ENCODE measurements at regions not wholly inside any gene's neighbourhood (a gene's known extent, or its start where the extent isn't known, plus 50 kb on each side); places are given as distances from the start of the nearest gene placed in this dataset.
"Not testable (repeated sequence)": the region's sequence is repeated elsewhere in the genome, so short reads cannot be mapped to it uniquely, and the experiment has no call there.

- DNase-seq: no peak
Measured at GRCh38 chr12:89151536-89151935, 200.8 kb downstream of the DUSP6 start.

GRCh38 chr12:89150789-89151188 lies 201.5 kb downstream of the DUSP6 start:
- not testable (repeated sequence) for DNase-seq

- DNase-seq: no peak
Measured at GRCh38 chr12:89140602-89141238, 211.6 kb downstream of the DUSP6 start.

DNA sequence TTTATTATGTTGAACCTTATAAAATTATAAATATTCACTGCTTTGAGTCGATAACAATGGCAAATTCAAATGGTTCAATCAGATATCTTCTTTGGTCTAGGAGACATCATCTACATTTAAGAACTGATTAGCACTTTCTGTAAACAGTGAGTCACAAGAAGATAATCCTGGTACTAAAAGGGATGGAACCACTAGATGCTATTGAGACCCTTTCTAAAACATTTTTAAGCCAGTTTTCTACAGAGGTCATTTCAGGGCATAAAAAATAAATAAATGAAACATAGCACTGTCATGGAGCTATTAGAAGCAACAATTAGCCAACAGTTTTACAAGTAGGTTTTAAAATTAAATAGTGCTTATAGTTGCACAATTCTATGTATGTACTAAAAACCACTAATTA lies 212.2 kb downstream of the DUSP6 start:
- no peak for DNase-seq

DNA sequence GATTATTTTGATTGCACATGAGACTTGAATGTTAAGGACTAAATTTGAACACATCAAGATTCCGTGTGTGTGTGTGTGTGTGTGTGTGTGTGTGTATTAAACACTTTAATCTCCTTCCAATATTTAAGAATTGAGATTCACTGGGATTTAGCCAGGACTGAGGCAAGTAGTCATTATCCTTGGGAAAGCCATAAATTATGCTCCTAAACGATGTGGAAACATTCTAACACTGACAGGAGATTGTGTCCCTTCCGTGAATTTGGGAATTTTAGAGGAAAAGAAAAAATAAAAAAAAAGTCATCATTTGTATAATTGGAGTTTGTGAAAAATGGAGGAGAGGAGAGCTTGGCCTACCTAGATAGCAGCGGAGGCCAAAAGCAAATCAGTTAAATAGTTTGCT lies 212.9 kb downstream of the DUSP6 start:
- DNase-seq: no peak

DNA sequence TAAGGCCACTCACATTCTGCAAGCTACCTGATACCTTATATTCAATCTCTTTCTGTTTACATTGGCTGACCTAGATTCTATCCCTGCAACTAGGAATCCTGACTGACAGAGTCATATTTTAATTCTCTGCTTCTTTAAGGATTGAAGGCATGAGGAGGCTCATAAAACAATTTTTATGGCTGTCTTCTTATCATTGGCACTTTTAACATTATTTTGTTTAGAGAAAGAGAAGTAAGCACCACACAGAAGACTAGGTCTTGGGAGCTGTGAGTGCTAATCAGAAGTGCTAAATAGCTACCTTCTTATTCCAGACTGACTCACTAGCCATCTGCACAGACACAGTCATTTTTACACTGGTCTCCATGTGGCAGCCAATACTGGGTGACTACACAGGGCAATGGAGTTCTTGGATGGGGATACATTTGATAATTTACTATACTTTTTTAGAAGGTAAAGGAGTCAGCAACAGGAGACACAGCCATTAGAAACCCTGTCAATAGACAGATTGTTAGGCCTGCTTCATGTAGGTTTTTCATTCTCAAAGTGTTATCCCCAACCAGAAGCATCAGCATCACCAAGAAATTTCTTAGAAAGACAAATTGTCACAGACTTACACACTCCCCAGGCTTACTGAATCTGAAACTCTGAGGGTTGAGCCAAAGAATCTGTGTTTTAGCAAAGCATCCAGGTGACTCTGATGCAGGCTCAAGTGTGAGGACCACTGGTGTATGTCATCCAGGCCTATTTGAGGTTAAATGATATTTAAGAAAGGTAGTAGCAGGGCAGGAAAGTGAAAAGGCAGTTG lies 214.1 kb downstream of the DUSP6 start:
- no peak for DNase-seq

DNA sequence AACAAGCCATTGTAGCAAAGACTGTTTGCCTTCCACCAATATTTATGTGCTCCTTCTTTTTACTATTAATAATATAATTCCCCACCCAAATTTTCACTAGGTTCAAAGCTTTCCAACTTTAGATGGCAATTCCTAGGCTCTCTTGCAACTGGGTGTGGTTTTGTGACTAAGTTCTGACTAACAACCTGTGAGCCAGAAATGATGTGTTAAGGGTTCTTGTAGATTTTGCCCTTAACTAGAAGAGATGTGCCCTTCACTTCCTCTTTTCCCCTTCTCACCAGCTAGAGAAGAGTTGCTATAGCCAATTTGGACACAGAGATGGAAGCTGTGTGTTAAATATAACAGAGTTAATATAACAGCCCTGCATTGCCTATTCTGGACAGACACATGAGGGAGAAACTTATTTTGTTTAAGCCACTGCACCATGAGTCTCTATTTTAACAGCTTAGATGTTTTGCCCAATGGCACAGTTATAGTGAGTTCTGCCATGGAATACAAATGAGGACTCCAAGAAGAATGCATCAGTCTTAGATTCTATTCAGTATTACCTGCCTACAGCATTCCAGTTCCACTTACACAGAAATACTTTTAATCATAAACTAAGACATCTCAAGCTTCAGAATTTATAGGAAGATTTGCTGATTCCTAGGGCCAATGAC lies 216.2 kb downstream of the DUSP6 start:
- no peak for DNase-seq

DNA sequence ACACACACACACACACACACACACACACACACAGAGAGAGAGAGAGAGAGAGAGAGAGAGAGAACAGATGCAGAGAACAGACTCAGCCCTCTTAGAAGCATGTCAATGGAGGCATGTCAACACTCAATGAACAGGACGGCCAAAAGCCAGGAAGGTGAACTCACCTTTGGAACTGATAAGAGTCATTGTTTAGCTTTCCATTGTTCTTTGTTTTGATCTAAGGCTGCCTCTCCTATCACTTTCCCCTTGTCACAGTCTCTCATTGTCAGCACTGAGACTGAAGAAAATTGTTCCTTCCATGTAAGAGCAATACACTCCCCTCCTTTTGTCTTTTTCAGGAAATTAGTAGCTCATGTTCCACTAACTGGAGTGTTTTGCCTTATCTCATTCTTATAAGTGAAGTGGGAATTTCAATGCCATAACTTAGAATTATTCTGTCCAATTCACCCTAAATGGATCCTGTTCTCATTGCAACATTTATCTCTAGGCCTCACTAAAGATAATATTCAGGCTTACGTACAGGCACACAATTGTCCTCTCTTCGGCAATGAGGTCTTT lies 218.0 kb downstream of the DUSP6 start:
- DNase-seq: no peak

DNA sequence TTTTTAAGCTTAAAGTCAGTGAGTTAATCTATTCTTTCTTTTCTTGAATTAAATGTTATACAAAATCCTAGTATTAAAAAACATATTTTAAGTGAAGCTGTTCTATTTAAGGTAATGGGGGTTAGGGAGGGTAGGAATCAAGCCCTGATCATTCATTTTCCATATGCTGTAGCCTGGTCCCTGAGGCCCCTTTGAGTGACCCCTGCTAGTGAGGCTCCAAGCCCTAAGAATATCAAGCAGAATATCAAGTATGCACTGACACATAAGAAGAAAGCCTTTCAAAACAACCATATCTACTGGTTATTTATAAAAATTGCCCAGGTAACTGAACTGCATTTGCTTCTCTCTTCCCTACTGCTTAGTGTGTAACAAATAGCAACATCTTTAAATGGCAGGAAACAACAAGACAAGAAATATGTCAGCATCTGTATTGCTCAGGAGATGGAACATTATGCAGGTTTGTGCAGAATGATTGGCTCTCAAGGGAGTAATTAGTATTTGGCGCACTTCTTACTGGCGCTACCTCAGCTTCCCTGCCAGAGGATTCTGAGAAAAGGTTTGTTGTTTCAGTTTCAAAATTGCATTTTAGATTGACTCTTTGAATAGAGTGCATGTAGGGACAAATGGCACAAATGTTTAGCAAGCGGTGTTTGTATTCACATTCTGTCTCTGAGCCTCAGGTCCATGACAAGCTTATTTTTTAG lies 223.0 kb downstream of the DUSP6 start:
- peak; percentile 6 for DNase-seq

DNA sequence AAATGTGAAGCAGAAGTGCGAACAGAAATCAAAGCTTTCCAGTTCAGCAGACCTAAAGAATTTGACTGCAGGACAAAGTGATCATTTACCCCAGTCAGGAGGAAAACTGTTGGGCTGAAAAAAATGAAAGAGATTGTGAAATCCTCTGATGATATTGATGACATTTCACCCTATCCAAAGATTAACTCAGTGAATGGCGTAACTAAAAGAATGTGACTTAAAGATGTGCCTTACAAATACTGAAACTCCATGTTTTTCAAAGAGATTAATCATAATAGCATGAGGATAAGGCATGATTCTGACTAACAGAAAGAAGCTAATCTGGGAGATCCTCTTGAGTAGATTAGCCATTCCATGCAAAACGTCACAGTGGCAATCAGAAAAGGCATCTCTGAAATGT lies 225.6 kb downstream of the DUSP6 start:
- no peak for DNase-seq

GRCh38 chr12:89122852-89123251 lies 229.4 kb downstream of the DUSP6 start:
- DNase-seq: no peak

DNA sequence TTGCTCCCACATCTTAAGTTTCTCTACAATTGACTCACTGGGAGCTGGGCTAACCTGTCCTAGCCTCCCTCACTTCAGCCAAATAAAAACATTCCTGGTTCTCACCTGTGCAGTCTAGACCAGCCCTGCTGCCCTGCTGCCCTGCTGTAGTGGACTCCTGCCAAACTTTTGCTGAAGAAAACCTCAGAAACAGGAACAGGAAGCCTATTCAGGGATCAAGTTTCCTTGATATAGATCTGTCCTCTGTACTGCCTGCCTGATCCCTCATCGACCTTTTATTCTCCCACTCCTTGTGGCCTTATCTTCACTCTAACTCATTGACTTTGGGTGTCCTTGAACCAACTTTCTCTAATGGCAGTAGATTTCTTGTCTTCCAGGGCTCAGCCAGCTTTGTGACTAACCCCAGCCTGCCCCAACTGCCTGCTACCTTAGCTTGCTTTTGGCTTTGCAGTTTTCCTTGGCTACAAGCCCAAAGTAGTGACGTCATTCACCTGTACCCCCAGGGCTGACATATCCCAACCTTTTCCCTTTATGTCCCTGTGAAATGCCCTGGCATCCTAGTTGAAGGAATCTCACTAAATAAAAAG lies 234.8 kb downstream of the DUSP6 start:
- peak; percentile 21 for DNase-seq

DNA sequence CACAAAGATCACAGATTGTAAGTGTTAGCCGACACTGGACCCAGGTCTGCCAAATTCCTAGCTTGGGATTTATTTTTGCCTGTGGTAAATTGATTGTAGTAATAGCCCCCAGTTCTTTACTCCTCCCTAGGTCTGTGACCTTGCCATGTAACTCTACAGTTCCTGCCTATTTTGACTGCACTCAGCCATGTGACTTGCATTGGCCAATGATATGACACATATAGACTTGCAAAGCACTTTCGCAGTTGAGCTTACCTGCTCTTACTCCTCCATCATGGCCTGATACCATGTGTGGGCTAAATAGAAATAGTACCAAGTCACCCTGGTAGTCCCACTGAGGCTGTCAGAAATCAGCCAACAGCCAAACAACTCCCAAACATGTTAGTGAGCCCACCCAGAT lies 240.3 kb downstream of the DUSP6 start:
- no peak for DNase-seq

DNA sequence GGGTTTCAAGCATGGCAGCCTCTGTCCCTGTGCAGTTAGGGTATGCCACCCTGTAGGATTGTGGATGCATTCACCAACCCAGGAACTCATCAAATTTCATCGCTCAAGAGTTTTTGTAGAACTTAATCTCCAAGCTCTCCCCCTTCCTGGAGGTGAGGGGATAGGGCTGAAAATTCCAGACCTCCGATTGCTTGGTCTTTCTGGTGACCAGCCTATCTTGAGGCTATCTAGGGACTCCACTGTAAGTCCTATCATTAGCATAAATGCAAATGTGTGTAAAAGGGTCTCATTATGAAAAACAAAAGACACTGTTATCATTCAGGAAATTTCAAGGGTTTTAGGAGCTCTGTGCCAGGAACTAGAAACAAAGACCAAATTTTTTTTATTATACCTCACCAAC lies 244.0 kb downstream of the DUSP6 start:
- DNase-seq: no peak

DNA sequence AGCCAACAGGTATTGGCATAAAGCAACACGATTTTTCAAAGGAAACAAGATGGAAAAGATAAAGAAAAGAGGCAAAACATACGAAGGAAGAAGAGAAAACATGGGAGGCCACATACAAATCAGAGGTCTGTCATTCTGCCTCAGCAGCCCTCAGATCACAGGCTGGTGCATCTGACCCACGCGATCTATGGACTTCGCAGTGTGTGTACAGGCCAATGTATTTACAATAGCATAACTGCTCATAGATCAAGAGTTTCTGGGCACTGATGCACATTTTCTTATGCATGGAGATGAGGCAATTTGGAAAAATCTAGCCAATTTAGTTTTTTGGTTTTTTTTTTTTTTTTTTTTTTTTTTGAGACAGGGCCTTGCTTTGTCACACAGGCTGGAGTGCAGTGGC lies 245.4 kb downstream of the DUSP6 start:
- no peak for DNase-seq

GRCh38 chr12:89105243-89105642 lies 247.1 kb downstream of the DUSP6 start:
- no peak for DNase-seq

DNA sequence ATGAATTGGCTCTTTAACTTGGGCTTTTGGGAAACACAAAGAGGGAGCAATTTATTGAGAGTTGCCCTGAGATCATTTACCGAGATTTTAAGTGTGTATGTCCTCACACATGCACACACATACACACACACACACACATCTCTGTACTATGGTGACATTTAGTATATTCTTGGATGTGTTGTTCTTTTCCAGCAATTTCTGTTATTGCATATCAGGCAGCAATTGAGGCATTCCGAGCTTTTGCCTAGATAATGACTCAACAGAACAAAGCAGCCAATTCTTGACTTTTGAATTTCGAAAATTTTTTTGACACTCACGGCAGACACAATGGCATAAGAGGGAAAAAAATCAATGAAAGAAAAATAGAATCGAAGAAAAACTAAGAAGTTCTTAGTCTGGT lies 248.5 kb downstream of the DUSP6 start:
- no peak for DNase-seq

- no peak for DNase-seq
Measured at GRCh38 chr12:89101440-89101839, 250.9 kb downstream of the DUSP6 start.

DNA sequence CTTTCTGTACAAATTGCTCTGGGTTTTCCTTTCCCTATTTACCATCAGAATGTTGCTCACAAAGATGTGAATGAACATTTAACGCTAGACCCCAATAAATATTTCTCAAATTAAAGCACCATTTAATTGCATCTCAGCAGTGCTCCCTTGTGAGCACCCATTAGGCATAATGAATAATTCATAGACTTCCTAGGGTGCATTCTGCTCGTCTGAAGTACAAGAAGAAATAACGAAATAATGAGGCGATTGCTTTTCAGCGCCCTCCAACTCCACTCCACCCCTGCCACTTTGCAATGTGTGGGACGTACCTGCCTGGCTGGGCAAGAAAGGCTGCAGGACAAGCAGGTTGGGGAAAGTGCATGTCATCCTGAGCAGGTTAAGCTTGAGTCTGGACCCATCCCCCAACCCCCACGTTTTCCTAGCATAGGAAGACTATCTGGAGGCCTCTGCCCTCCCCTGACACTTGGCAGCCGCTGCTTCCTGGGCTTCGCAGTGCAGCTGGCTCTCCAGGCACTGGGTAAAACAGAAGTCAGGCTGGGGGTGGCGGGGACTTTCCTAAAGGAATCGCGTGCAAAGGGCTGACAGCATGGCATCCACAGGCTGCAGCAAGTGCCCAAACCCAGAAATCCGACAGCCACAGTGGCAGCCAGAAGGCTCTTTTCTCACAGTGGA lies 253.7 kb downstream of the DUSP6 start:
- DNase-seq: peak; percentile 16

- DNase-seq: no peak
Measured at GRCh38 chr12:89092297-89092696, 260.0 kb downstream of the DUSP6 start.

DNA sequence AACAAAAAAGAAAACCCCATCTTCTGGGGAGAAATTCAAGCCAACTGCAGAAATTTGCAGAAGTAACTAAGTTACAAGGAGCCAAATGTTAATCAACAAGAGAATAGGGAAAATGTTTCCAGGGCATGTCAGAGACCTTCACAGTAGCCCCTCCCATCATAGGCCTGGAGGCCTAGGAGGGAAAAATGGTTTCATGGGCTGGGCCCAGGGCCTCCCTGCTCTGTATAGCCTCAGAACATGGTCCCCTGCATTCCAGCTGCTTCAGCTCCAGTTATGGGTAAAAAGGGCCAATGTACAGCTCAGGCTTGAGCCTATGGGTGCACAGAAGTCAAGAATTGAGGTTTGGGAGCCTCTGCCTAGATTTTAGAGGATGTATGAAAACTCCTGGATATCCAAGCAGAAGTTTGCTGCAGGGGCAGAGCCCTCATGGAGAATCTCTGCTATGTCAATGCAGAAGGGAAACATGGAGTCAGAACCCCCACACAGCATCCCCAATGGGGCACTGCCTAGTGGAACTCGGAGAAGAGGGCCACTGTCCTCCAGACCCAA lies 260.9 kb downstream of the DUSP6 start:
- no peak for DNase-seq

GRCh38 chr12:89089264-89089663 lies 263.0 kb downstream of the DUSP6 start:
- DNase-seq: no peak

Data from NCI-H69 (cell line).